IMR-90 (cell line): ENCODE measurements at regions not wholly inside any gene's neighbourhood (a gene's known extent, or its start where the extent isn't known, plus 50 kb on each side); places are given as distances from the start of the nearest gene placed in this dataset.

Experiments
- ATAC-seq: fragments of 200-7000 bp; cut with Tn5 transposase; 2 replicates; pipeline ENCODE4 v1.9.1; 2020; ENCODE audit warnings: low read depth, mild to moderate bottlenecking, moderate library complexity
- BruUV-seq: library from RNA; stranded (reverse); fragments of 400-500 nt; replicated peaks from 2 replicates; lab custom pipeline; 2021; lab: Mats Ljungman, UMichigan
- CTCF ChIA-PET: fragments of 300-600 bp; formaldehyde crosslinking; extraction: SDS; loops from one replicate; lab custom pipeline; 2021; ENCODE audit warnings: antibody characterized with exemption; lab: Yijun Ruan, JAX
- POLR2A ChIA-PET: fragments of 300-600 bp; sonication (Branson Sonifier 250); formaldehyde crosslinking; loops from one replicate; lab custom pipeline; 2022; ENCODE audit warnings: antibody characterized with exemption; ENCODE audit not compliant: unreplicated experiment; lab: Charles Lee
- DNase-seq: peaks from one replicate; pipeline ENCODE4 v3.0.0; 2013
- H2AFZ ChIP-seq: replicated peaks from 2 replicates; pipeline ENCODE3; 2013; ENCODE audit warnings: low read length, mild to moderate bottlenecking; ENCODE audit not compliant: poor library complexity
- H2AK5ac ChIP-seq: 2 replicates; pipeline ENCODE4 v1.6.1; 2013; ENCODE audit warnings: low read depth, low read length, inconsistent platforms
- H2AK9ac ChIP-seq: replicated peaks from 2 replicates; pipeline ENCODE3; 2013; ENCODE audit warnings: mild to moderate bottlenecking, low read depth, low read length, moderate library complexity; ENCODE audit not compliant: poor library complexity
- H2BK120ac ChIP-seq: 2 replicates; pipeline ENCODE4 v1.6.1; 2013; ENCODE audit warnings: low read depth, low read length, inconsistent platforms
- H2BK15ac ChIP-seq: 3 replicates; pipeline ENCODE4 v1.6.1; 2013; ENCODE audit warnings: low read depth, low read length, inconsistent platforms
- H2BK20ac ChIP-seq: 2 replicates; pipeline ENCODE4 v1.6.1; 2013; ENCODE audit warnings: low read depth, mild to moderate bottlenecking, inconsistent platforms, low read length, moderate library complexity
- H2BK5ac ChIP-seq: 2 replicates; pipeline ENCODE4 v1.6.1; 2013; ENCODE audit warnings: mild to moderate bottlenecking, low read depth, low read length, inconsistent platforms; ENCODE audit not compliant: poor library complexity, severe bottlenecking
- H3K14ac ChIP-seq: replicated peaks from 2 replicates; pipeline ENCODE4 v1.6.1; 2013; ENCODE audit warnings: low read depth, low read length, inconsistent platforms
- H3K18ac ChIP-seq: 2 replicates; pipeline ENCODE4 v1.6.1; 2013; ENCODE audit warnings: low read depth, low read length, control low read depth
- H3K23ac ChIP-seq: 2 replicates; pipeline ENCODE4 v1.6.1; 2013; ENCODE audit warnings: low read depth, low read length, inconsistent platforms
- H3K27ac ChIP-seq: 2 replicates; pipeline ENCODE4 v1.5.1; 2013; ENCODE audit warnings: mild to moderate bottlenecking, control low read depth, low read length; ENCODE audit not compliant: insufficient read depth
- H3K27me3 ChIP-seq: 2 replicates; pipeline ENCODE4 v1.6.1; 2013; ENCODE audit warnings: low read length; ENCODE audit not compliant: control insufficient read depth, insufficient read depth
- H3K36me3 ChIP-seq: 2 replicates; pipeline ENCODE4 v1.6.1; 2013; ENCODE audit warnings: low read length, mixed read lengths; ENCODE audit not compliant: control insufficient read depth, insufficient read depth
- H3K4ac ChIP-seq: 2 replicates; pipeline ENCODE4 v1.6.1; 2013; ENCODE audit warnings: low read depth, low read length, inconsistent platforms
- H3K4me1 ChIP-seq: 2 replicates; pipeline ENCODE4 v1.6.1; 2013; ENCODE audit warnings: low read length, mixed read lengths; ENCODE audit not compliant: control insufficient read depth, insufficient read depth
- H3K4me2 ChIP-seq: 2 replicates; pipeline ENCODE4 v1.6.1; 2013; ENCODE audit warnings: low read depth, mild to moderate bottlenecking, control low read depth, low read length, moderate library complexity
- H3K4me3 ChIP-seq: 2 replicates; pipeline ENCODE4 v1.5.1; 2013; ENCODE audit warnings: low read depth, mild to moderate bottlenecking, control low read depth, low read length, moderate library complexity; ENCODE audit not compliant: insufficient read depth
- H3K56ac ChIP-seq: 2 replicates; pipeline ENCODE4 v1.6.1; 2013; ENCODE audit warnings: low read length, inconsistent platforms; ENCODE audit not compliant: insufficient read depth; ENCODE audit errors: extremely low read depth
- H3K79me1 ChIP-seq, 2 experiments: 2 replicates each; pipeline ENCODE4 v1.6.1; 2013; ENCODE audit warnings: low read length in 2 of 2, inconsistent platforms in 1 of 2, low read depth in 1 of 2
- H3K9ac ChIP-seq: 2 replicates; pipeline ENCODE4 v1.6.1; 2013; ENCODE audit warnings: low read depth, low read length, control low read depth
- H3K9me1 ChIP-seq: 2 replicates; pipeline ENCODE4 v1.6.1; 2013; ENCODE audit warnings: low read length, inconsistent platforms; ENCODE audit not compliant: insufficient read depth
- H3K9me3 ChIP-seq: 2 replicates; pipeline ENCODE4 v1.6.1; 2013; ENCODE audit warnings: low read length; ENCODE audit not compliant: control insufficient read depth, insufficient read depth
- H4K20me1 ChIP-seq: 2 replicates; pipeline ENCODE4 v1.6.1; 2013; ENCODE audit warnings: low read length, inconsistent platforms; ENCODE audit not compliant: insufficient read depth
- H4K5ac ChIP-seq: 2 replicates; pipeline ENCODE4 v1.6.1; 2013; ENCODE audit warnings: mild to moderate bottlenecking, low read depth, low read length, control low read depth
- H4K8ac ChIP-seq, 2 experiments: 2 replicates each; pipeline ENCODE4 v1.6.1; 2013; ENCODE audit warnings: low read depth in 2 of 2, low read length in 2 of 2, control low read depth in 1 of 2, inconsistent platforms in 1 of 2
- H4K91ac ChIP-seq: 2 replicates; pipeline ENCODE4 v1.6.1; 2013; ENCODE audit warnings: low read depth, low read length, inconsistent platforms; ENCODE audit not compliant: insufficient read depth
- BHLHE40 ChIP-seq: fragments of 150-350 bp; IDR thresholded peaks from 2 replicates; pipeline ENCODE4 v1.6.1; 2016; ENCODE audit warnings: mild to moderate bottlenecking, low read depth, low read length
- CEBPB ChIP-seq: IDR thresholded peaks from 2 replicates; pipeline ENCODE4 v1.6.1; 2012; ENCODE audit warnings: low read depth, low read length, improper control_type of control experiment
- CHD1 ChIP-seq: IDR thresholded peaks from 2 replicates; pipeline ENCODE4 v1.6.1; 2012; ENCODE audit warnings: low read depth, low read length, improper control_type of control experiment
- CTCF ChIP-seq: conservative IDR thresholded peaks from 2 replicates; pipeline ENCODE4 v1.5.1; 2012; ENCODE audit warnings: mild to moderate bottlenecking, low read depth, low read length, improper control_type of control experiment
- FOS ChIP-seq: fragments of 150-350 bp; IDR thresholded peaks from 2 replicates; pipeline ENCODE4 v1.6.1; 2016; ENCODE audit warnings: low read depth, low read length
- MAFK ChIP-seq: IDR thresholded peaks from 2 replicates; pipeline ENCODE4 v1.6.1; 2012; ENCODE audit warnings: low read depth, low read length, improper control_type of control experiment
- MXI1 ChIP-seq: IDR thresholded peaks from 2 replicates; pipeline ENCODE4 v1.6.1; 2012; ENCODE audit warnings: low read depth, mild to moderate bottlenecking, low read length, moderate library complexity, borderline replicate concordance
- NFE2L2 ChIP-seq: fragments of 150-350 bp; IDR thresholded peaks from 2 replicates; pipeline ENCODE4 v1.6.1; 2016; ENCODE audit warnings: low read depth, mild to moderate bottlenecking, low read length
- POLR2A ChIP-seq: IDR thresholded peaks from 2 replicates; pipeline ENCODE4 v1.6.1; 2012; ENCODE audit warnings: mild to moderate bottlenecking, low read depth, low read length
- RAD21 ChIP-seq: IDR thresholded peaks from 2 replicates; pipeline ENCODE4 v1.6.1; 2012; ENCODE audit warnings: low read length, improper control_type of control experiment
- RCOR1 ChIP-seq: IDR thresholded peaks from 2 replicates; pipeline ENCODE4 v1.6.1; 2012; ENCODE audit warnings: mild to moderate bottlenecking, low read length, improper control_type of control experiment; ENCODE audit not compliant: insufficient replicate concordance
- RFX5 ChIP-seq: IDR thresholded peaks from 2 replicates; pipeline ENCODE4 v1.8.0; 2012; ENCODE audit warnings: low read depth, mild to moderate bottlenecking, low read length, moderate library complexity
- SMC3 ChIP-seq: fragments of 150-350 bp; IDR thresholded peaks from 2 replicates; pipeline ENCODE4 v1.6.1; 2016; ENCODE audit warnings: low read depth, mild to moderate bottlenecking, antibody characterized with exemption, low read length, moderate library complexity
- WGBS, 2 experiments: methylation state at CpG; one replicate each; pipeline versions ENCODE4 v1.1.5 to v1.1.7; 2013; ENCODE audit warnings: missing lambda C conversion rate in 2 of 2; ENCODE audit not compliant: insufficient read length in 1 of 2; ENCODE audit errors: extremely low coverage in 2 of 2; 5-methylcytosine and 5-hydroxymethylcytosine counted together
- dilution Hi-C: fragments of 300-500 bp; cut with HindIII; formaldehyde crosslinking; loops from one replicate; pipeline ENCODE4 v1.14.3; 2018; ENCODE audit warnings: low sequenced_read_pairs; ENCODE audit not compliant: unreplicated experiment
- in situ Hi-C: fragments of 300-500 bp; cut with MboI; formaldehyde crosslinking; loops from 3 replicates; pipeline ENCODE4 v1.14.3; 2019; ENCODE audit warnings: low sequenced_read_pairs, inconsistent platforms, mixed read lengths
- intact Hi-C: fragments of 100-400 bp; cut with micrococcal nuclease; formaldehyde crosslinking; loops from 2 replicates; pipeline ENCODE4 v1.10.0; 2022
- TF ChIP-seq, protein P1 (sequence below): fragments of 150-350 bp; IDR thresholded peaks from 2 replicates; pipeline ENCODE4 v1.6.1; 2016; ENCODE audit warnings: low read depth, mild to moderate bottlenecking, low read length, moderate library complexity, borderline replicate concordance
- TF ChIP-seq, protein P2 (sequence below): fragments of 150-350 bp; IDR thresholded peaks from 2 replicates; pipeline ENCODE4 v1.6.1; 2017; ENCODE audit warnings: mild to moderate bottlenecking, antibody characterized with exemption, low read length, low read depth

GRCh38 chr1:184813528-184814089 lies 59.0 kb upstream of the EDEM3 start:
- intact Hi-C loops (no loop called here), in situ Hi-C loops (loop anchor here (25.0 kb wide), 1 partner anchor 874 kb away; no protein-coding TSS in a partner anchor), dilution Hi-C loops (loop anchor here (25.0 kb wide), 1 partner anchor 174 kb away; no protein-coding TSS in a partner anchor)
- Histone ChIP-seq H3K18ac (no peak overlapping the region), H4K5ac (no peak overlapping the region), H2AK5ac (no peak overlapping the region), H3K4me3 (no peak overlapping the region), H2BK120ac (no peak overlapping the region), H3K27me3 (no peaks in the 10 kb centered on the region), H3K4ac (no peak overlapping the region), H3K4me1 (no peaks in the 10 kb centered on the region), H3K9me1 (no peaks in the 10 kb centered on the region), H3K79me1 (no peaks in the 10 kb centered on the region), H3K9me3 (peaks cover 5% of the 10 kb centered on the region), H3K9ac (no peak overlapping the region), H4K20me1 (no peaks in the 10 kb centered on the region), H2BK5ac (no peak overlapping the region), H2BK20ac (no peak overlapping the region), H3K56ac (no peak overlapping the region), H2AFZ (no peak overlapping the region), H3K27ac (no peak overlapping the region), H4K8ac (no peak overlapping the region), H3K36me3 (0 out of 2 replicates have a peak, but pooled peaks cover 1% of the 10 kb centered on the region), H2BK15ac (no peak overlapping the region), H4K91ac (no peak overlapping the region), H2AK9ac (no peak overlapping the region), H3K23ac (no peak overlapping the region), H3K14ac (no peak overlapping the region), H3K4me2 (no peak overlapping the region)
- BruUV-seq, result no TSS peak
- no peak for DNase-seq
- TF ChIP-seq FOS (no peak), CEBPB (no peak), SMC3 (no peak), CHD1 (no peak), BHLHE40 (no peak), CTCF (no peak), NFE2L2 (no peak), RCOR1 (no peak), MAFK (no peak), POLR2A (no peak), RAD21 (no peak), RFX5 (no peak), MXI1 (no peak)
- TF ChIP-seq, protein P1, sequence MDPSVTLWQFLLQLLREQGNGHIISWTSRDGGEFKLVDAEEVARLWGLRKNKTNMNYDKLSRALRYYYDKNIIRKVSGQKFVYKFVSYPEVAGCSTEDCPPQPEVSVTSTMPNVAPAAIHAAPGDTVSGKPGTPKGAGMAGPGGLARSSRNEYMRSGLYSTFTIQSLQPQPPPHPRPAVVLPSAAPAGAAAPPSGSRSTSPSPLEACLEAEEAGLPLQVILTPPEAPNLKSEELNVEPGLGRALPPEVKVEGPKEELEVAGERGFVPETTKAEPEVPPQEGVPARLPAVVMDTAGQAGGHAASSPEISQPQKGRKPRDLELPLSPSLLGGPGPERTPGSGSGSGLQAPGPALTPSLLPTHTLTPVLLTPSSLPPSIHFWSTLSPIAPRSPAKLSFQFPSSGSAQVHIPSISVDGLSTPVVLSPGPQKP, result no peak
- TF ChIP-seq, protein P2, sequence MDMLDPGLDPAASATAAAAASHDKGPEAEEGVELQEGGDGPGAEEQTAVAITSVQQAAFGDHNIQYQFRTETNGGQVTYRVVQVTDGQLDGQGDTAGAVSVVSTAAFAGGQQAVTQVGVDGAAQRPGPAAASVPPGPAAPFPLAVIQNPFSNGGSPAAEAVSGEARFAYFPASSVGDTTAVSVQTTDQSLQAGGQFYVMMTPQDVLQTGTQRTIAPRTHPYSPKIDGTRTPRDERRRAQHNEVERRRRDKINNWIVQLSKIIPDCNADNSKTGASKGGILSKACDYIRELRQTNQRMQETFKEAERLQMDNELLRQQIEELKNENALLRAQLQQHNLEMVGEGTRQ, result no peak
- no CpG with 5 or more reads among the region's 2 CpGs for WGBS, 2 experiments
- ChIA-PET CTCF (interaction anchor here (0.5 kb wide), 1 partner anchor 90 kb away, joined by 4 read pairs; no protein-coding TSS in a partner anchor), POLR2A (no interaction called here)
- no peak for ATAC-seq
